ENCODE measurements at regions not wholly inside any gene's neighbourhood (a gene's known extent, or its start where the extent isn't known, plus 50 kb on each side); places are given as distances from the start of the nearest gene placed in this dataset.

GRCh38 chr9:88898039-88898720 lies 93.1 kb upstream of the S1PR3 start:
- WGBS = 43% methylated on average over 5 of the region's 5 CpGs
- Histone ChIP-seq H3K4me3 (ENCODE audit: low read depth in 1 of 3, low read length in 3 of 3) (no peak overlapping the region), H3K27me3 (ENCODE audit: control insufficient read depth in 4 of 4, insufficient read depth in 4 of 4, low read length in 3 of 4) (peaks cover 0 to 2% (median 0%) of the 10 kb centered on the region in 4 donors), H3K4me1 (ENCODE audit: control insufficient read depth in 4 of 4, insufficient read depth in 4 of 4, low read length in 3 of 4) (no peaks in the 10 kb centered on the region), H3K9me3 (ENCODE audit: control insufficient read depth in 4 of 4, low read length in 3 of 4) (no peaks in the 10 kb centered on the region), H3K36me3 (ENCODE audit: control insufficient read depth in 4 of 4, insufficient read depth in 3 of 4, low read depth in 1 of 4, low read length in 3 of 4) (no peaks in the 10 kb centered on the region), H3K27ac (ENCODE audit: low read depth in 1 of 2, low read length in 2 of 2) (no peak overlapping the region), H3K9ac (ENCODE audit: low read depth in 1 of 2, low read length in 2 of 2) (no peak overlapping the region)
- TF ChIP-seq YY1 (IDR thresholded peaks at IDR 0.05) = no peak
- no peak for TF ChIP-seq FOXA1 (IDR thresholded peaks at IDR 0.05)
- no peak for TF ChIP-seq EGR1 (IDR thresholded peaks at IDR 0.05; ENCODE audit: low read depth in 2 of 2)
- TF ChIP-seq RXRA (IDR thresholded peaks at IDR 0.05) = no peak
- TF ChIP-seq NR2F2 (IDR thresholded peaks at IDR 0.05) = no peak
- TF ChIP-seq MAX (IDR thresholded peaks at IDR 0.05) = no peak
- TF ChIP-seq FOXA2 (IDR thresholded peaks at IDR 0.05) = no peak
- no peak for TF ChIP-seq ZBTB33 (IDR thresholded peaks at IDR 0.05)
- TF ChIP-seq HNF4A (conservative IDR thresholded peaks at IDR 0.05) = no peak
- no peak for TF ChIP-seq TAF1 (conservative IDR thresholded peaks at IDR 0.05)
- TF ChIP-seq HNF4G (IDR thresholded peaks at IDR 0.05) = no peak
- TF ChIP-seq ATF3 (IDR thresholded peaks at IDR 0.05) = no peak
- no peak for TF ChIP-seq JUND (IDR thresholded peaks at IDR 0.05)
- no peak for DNase-seq (ENCODE audit: low spot score)

GRCh38 chr9:88905506-88905905 lies 85.8 kb upstream of the S1PR3 start:
- H3K36me3 ChIP-seq (ENCODE audit: control insufficient read depth in 4 of 4, insufficient read depth in 3 of 4, low read depth in 1 of 4, low read length in 3 of 4) = no peaks in the 10 kb centered on the region
- WGBS = 67% methylated on average over 2 of the region's 2 CpGs
- no peaks in the 10 kb centered on the region for H3K9me3 ChIP-seq (ENCODE audit: control insufficient read depth in 4 of 4, low read length in 3 of 4)
- no peak overlapping the region for H3K27ac ChIP-seq (ENCODE audit: low read depth in 1 of 2, low read length in 2 of 2)
- TF ChIP-seq HNF4G (IDR thresholded peaks at IDR 0.05) = no peak
- no peak for TF ChIP-seq SP1 (IDR thresholded peaks at IDR 0.05)
- no peak for TF ChIP-seq MAX (IDR thresholded peaks at IDR 0.05)
- no peak for TF ChIP-seq CTCF (IDR thresholded peaks at IDR 0.05; ENCODE audit: low read depth, low read length, missing input control)
- no peak overlapping the region for H3K4me3 ChIP-seq (ENCODE audit: low read depth in 1 of 3, low read length in 3 of 3)
- peaks cover 0 to 3% (median 1%) of the 10 kb centered on the region in 4 donors for H3K27me3 ChIP-seq (ENCODE audit: control insufficient read depth in 4 of 4, insufficient read depth in 4 of 4, low read length in 3 of 4)
- H3K9ac ChIP-seq (ENCODE audit: low read depth in 1 of 2, low read length in 2 of 2) = no peak overlapping the region
- H3K4me1 ChIP-seq (ENCODE audit: control insufficient read depth in 4 of 4, insufficient read depth in 4 of 4, low read length in 3 of 4) = no peaks in the 10 kb centered on the region
- DNase-seq (ENCODE audit: low spot score) = no peak

All from liver (tissue), 8 donors.